ENCODE measurements at regions not wholly inside any gene's neighbourhood (a gene's known extent, or its start where the extent isn't known, plus 50 kb on each side); places are given as distances from the start of the nearest gene placed in this dataset.

GRCh38 chr16:6407596-6407995, 925.0 kb upstream of the RBFOX1 start:
- TF ChIP-seq, protein P1, sequence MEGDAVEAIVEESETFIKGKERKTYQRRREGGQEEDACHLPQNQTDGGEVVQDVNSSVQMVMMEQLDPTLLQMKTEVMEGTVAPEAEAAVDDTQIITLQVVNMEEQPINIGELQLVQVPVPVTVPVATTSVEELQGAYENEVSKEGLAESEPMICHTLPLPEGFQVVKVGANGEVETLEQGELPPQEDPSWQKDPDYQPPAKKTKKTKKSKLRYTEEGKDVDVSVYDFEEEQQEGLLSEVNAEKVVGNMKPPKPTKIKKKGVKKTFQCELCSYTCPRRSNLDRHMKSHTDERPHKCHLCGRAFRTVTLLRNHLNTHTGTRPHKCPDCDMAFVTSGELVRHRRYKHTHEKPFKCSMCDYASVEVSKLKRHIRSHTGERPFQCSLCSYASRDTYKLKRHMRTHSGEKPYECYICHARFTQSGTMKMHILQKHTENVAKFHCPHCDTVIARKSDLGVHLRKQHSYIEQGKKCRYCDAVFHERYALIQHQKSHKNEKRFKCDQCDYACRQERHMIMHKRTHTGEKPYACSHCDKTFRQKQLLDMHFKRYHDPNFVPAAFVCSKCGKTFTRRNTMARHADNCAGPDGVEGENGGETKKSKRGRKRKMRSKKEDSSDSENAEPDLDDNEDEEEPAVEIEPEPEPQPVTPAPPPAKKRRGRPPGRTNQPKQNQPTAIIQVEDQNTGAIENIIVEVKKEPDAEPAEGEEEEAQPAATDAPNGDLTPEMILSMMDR (conservative IDR thresholded peaks at IDR 0.05; ENCODE audit: low read depth in 2 of 2) = no peak
- TF ChIP-seq POLR2AphosphoS5 (IDR thresholded peaks at IDR 0.05; ENCODE audit: low read depth) = no peak
